ENCODE measurements at regions not wholly inside any gene's neighbourhood (a gene's known extent, or its start where the extent isn't known, plus 50 kb on each side); places are given as distances from the start of the nearest gene placed in this dataset.

- Mint-ChIP-seq H3K4me3 (no peak overlapping the region), H3K36me3 (no peaks in the 10 kb centered on the region), H3K27me3 (no peaks in the 10 kb centered on the region), H3K4me1 (no peaks in the 10 kb centered on the region), H3K9me3 (peaks cover 0 to 4% (median 3%) of the 10 kb centered on the region in 3 donors), H3K27ac (no peak overlapping the region)
Measured at GRCh38 chr2:125106710-125107109, 1081.6 kb downstream of the CNTNAP5 start.

DNA sequence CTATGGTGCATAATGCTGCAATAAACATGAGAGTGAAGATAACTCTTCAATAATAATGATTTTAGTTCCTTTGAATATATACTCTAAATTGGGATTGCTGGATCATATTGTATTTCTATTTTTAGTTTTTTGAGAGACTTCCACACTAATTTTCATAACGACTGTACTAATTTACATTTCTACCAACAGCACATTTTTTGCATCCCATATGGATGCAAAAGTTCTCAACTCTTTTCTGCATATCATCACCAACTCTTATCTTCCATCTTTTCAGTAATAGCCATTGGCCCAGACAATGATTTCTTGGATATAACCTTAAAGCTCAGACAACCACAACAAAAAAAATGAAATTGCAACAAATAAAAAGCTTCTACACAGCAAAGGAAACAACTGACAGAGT, 1082.4 kb downstream of the CNTNAP5 start:
- Mint-ChIP-seq H3K27ac (no peak overlapping the region), H3K27me3 (no peaks in the 10 kb centered on the region), H3K36me3 (no peaks in the 10 kb centered on the region), H3K9me3 (peaks cover 0 to 6% (median 3%) of the 10 kb centered on the region in 3 donors), H3K4me1 (no peaks in the 10 kb centered on the region), H3K4me3 (no peak overlapping the region)

GRCh38 chr2:125108251-125108650, 1083.2 kb downstream of the CNTNAP5 start:
- peaks cover 0 to 4% (median 3%) of the 10 kb centered on the region in 3 donors for H3K9me3 Mint-ChIP-seq
- H3K4me1 Mint-ChIP-seq: no peaks in the 10 kb centered on the region
- H3K36me3 Mint-ChIP-seq: no peaks in the 10 kb centered on the region
- H3K27ac Mint-ChIP-seq: no peak overlapping the region
- no peaks in the 10 kb centered on the region for H3K27me3 Mint-ChIP-seq
- H3K4me3 Mint-ChIP-seq: no peak overlapping the region

DNA sequence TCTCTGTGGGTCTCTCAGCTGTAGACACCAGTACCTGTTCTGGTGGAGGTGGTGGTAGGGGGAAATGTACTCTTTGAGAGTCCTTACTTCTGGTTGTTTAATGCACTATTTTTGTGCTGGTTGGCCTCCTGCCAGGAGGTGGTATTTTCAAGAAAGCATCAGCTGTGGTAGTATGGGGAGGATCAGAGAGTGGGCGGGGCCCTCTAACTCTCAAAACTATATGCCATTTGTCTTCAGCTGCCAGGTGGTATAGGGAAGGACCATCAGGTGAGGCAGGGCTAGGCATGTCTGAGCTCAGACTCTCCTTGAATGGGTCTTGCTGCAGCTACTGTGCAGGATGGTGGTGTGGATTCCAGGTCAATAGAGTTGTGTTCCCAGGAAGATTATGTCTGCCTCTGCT, 1100.8 kb downstream of the CNTNAP5 start:
- Mint-ChIP-seq H3K9me3 (peaks cover 6 to 19% (median 9%) of the 10 kb centered on the region in 3 donors), H3K4me3 (no peak overlapping the region), H3K36me3 (no peaks in the 10 kb centered on the region), H3K27ac (no peak overlapping the region), H3K4me1 (no peaks in the 10 kb centered on the region), H3K27me3 (no peaks in the 10 kb centered on the region)

GRCh38 chr2:125160947-125161346, 1135.9 kb downstream of the CNTNAP5 start:
- Mint-ChIP-seq H3K27me3 (no peaks in the 10 kb centered on the region), H3K27ac (no peak overlapping the region), H3K36me3 (no peaks in the 10 kb centered on the region), H3K9me3 (peaks cover 0 to 10% (median 3%) of the 10 kb centered on the region in 3 donors), H3K4me3 (no peak overlapping the region), H3K4me1 (no peaks in the 10 kb centered on the region)

GRCh38 chr2:125167152-125167551, 1142.1 kb downstream of the CNTNAP5 start:
- Mint-ChIP-seq H3K9me3 (peaks cover 4 to 6% (median 5%) of the 10 kb centered on the region in 3 donors), H3K4me3 (no peak overlapping the region), H3K4me1 (peaks cover 0 to 2% (median 0%) of the 10 kb centered on the region in 3 donors), H3K27ac (no peak overlapping the region), H3K27me3 (no peaks in the 10 kb centered on the region), H3K36me3 (no peaks in the 10 kb centered on the region)

GRCh38 chr2:125167820-125168219, 1142.7 kb downstream of the CNTNAP5 start:
- Mint-ChIP-seq H3K27me3 (no peaks in the 10 kb centered on the region), H3K27ac (no peak overlapping the region), H3K9me3 (peaks cover 4 to 6% (median 5%) of the 10 kb centered on the region in 3 donors), H3K4me3 (no peak overlapping the region), H3K36me3 (no peaks in the 10 kb centered on the region), H3K4me1 (peaks cover 0 to 2% (median 0%) of the 10 kb centered on the region in 3 donors)

GRCh38 chr2:125168442-125168841, 1143.4 kb downstream of the CNTNAP5 start:
- Mint-ChIP-seq H3K4me3 (no peak overlapping the region), H3K4me1 (peaks cover 0 to 2% (median 0%) of the 10 kb centered on the region in 3 donors), H3K27ac (no peak overlapping the region), H3K27me3 (no peaks in the 10 kb centered on the region), H3K9me3 (peaks cover 0 to 9% (median 6%) of the 10 kb centered on the region in 3 donors), H3K36me3 (no peaks in the 10 kb centered on the region)

- H3K27me3 Mint-ChIP-seq: no peaks in the 10 kb centered on the region
- no peak overlapping the region for H3K4me3 Mint-ChIP-seq
- H3K36me3 Mint-ChIP-seq: no peaks in the 10 kb centered on the region
- peak overlapping the region in 1 of 3 donors; percentile 33 for H3K27ac Mint-ChIP-seq
- H3K9me3 Mint-ChIP-seq: peaks cover 0 to 9% (median 9%) of the 10 kb centered on the region in 3 donors
- H3K4me1 Mint-ChIP-seq: peaks cover 0 to 2% (median 0%) of the 10 kb centered on the region in 3 donors
Measured at GRCh38 chr2:125169022-125169763, 1144.1 kb downstream of the CNTNAP5 start.

DNA sequence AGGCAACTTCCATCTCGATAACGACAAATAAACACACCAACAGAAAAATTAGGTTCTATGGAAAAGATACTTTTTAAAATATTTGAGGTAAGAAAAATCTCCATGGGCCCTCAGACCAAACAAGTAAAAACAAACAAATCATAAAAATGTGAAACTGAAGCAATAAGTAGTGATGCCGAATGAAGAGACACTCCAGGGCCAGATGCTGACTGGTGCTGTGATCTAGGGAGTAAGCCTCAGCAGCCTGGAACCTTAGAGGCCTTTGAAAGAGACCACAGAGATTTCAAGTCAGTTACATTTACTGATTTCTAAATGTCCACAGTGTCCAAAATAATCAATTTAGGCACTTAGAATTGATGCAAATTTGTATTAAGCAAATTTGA, 1144.7 kb downstream of the CNTNAP5 start:
- Mint-ChIP-seq H3K9me3 (peaks cover 0 to 9% (median 9%) of the 10 kb centered on the region in 3 donors), H3K36me3 (no peaks in the 10 kb centered on the region), H3K4me3 (no peak overlapping the region), H3K4me1 (peaks cover 0 to 2% (median 0%) of the 10 kb centered on the region in 3 donors), H3K27ac (no peak overlapping the region), H3K27me3 (no peaks in the 10 kb centered on the region)

- no peak overlapping the region for H3K27ac Mint-ChIP-seq
- H3K36me3 Mint-ChIP-seq: no peaks in the 10 kb centered on the region
- H3K4me1 Mint-ChIP-seq: no peaks in the 10 kb centered on the region
- no peaks in the 10 kb centered on the region for H3K27me3 Mint-ChIP-seq
- H3K9me3 Mint-ChIP-seq: peaks cover 0 to 9% (median 9%) of the 10 kb centered on the region in 3 donors
- no peak overlapping the region for H3K4me3 Mint-ChIP-seq
Measured at GRCh38 chr2:125172181-125172580, 1147.1 kb downstream of the CNTNAP5 start.

- H3K4me1 Mint-ChIP-seq: no peaks in the 10 kb centered on the region
- no peaks in the 10 kb centered on the region for H3K27me3 Mint-ChIP-seq
- H3K36me3 Mint-ChIP-seq: no peaks in the 10 kb centered on the region
- H3K4me3 Mint-ChIP-seq: no peak overlapping the region
- peaks cover 0 to 4% (median 3%) of the 10 kb centered on the region in 3 donors for H3K9me3 Mint-ChIP-seq
- no peak overlapping the region for H3K27ac Mint-ChIP-seq
Measured at GRCh38 chr2:125175415-125175814, 1150.3 kb downstream of the CNTNAP5 start.

DNA sequence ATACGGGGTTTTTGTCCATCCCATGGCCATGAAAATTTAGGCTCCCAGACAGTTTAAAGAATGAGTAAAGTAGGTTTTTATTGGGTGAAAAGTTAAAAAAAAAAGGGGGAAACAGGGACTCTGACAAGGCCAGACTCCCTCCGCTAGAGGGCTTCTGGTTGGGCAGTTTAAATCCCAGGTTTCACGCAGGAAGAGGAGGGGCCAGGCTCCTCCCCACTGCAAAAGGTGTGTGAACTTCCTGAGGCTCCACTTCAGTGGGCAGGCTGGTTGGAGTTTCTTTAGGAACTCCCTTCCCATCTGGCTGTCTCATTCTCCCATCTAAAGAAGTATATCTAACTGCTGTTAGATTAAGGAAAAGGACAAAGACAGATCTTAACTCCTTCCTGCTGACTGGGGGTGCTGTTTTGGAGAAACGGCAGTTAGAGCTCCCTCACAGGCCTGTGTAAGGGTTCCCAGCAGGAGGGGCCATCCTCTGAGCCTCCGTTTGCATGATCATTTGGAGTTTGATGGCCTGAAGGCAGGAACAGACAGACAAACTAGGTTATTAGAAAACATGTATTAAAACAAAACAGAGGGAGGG, 1160.7 kb downstream of the CNTNAP5 start:
- Mint-ChIP-seq H3K4me1 (no peaks in the 10 kb centered on the region), H3K9me3 (peaks cover 1 to 6% (median 5%) of the 10 kb centered on the region in 3 donors), H3K36me3 (no peaks in the 10 kb centered on the region), H3K4me3 (no peak overlapping the region), H3K27me3 (no peaks in the 10 kb centered on the region), H3K27ac (no peak overlapping the region)

- Mint-ChIP-seq H3K4me1 (no peaks in the 10 kb centered on the region), H3K36me3 (no peaks in the 10 kb centered on the region), H3K27ac (no peak overlapping the region), H3K4me3 (no peak overlapping the region), H3K27me3 (no peaks in the 10 kb centered on the region), H3K9me3 (peaks cover 0 to 12% (median 2%) of the 10 kb centered on the region in 3 donors)
Measured at GRCh38 chr2:125207431-125207830, 1182.3 kb downstream of the CNTNAP5 start.

- no peaks in the 10 kb centered on the region for H3K36me3 Mint-ChIP-seq
- H3K27ac Mint-ChIP-seq: no peak overlapping the region
- no peaks in the 10 kb centered on the region for H3K4me1 Mint-ChIP-seq
- H3K4me3 Mint-ChIP-seq: no peak overlapping the region
- peaks cover 3 to 33% (median 10%) of the 10 kb centered on the region in 3 donors for H3K9me3 Mint-ChIP-seq
- no peaks in the 10 kb centered on the region for H3K27me3 Mint-ChIP-seq
Measured at GRCh38 chr2:125216321-125216720, 1191.2 kb downstream of the CNTNAP5 start.

GRCh38 chr2:125224188-125224587, 1199.1 kb downstream of the CNTNAP5 start:
- no peak overlapping the region for H3K4me3 Mint-ChIP-seq
- H3K27ac Mint-ChIP-seq: peak overlapping the region in 1 of 3 donors; percentile 27
- no peaks in the 10 kb centered on the region for H3K4me1 Mint-ChIP-seq
- H3K9me3 Mint-ChIP-seq: peaks cover 0 to 25% (median 16%) of the 10 kb centered on the region in 3 donors
- H3K27me3 Mint-ChIP-seq: no peaks in the 10 kb centered on the region
- no peaks in the 10 kb centered on the region for H3K36me3 Mint-ChIP-seq
